ENCODE measurements at regions not wholly inside any gene's neighbourhood (a gene's known extent, or its start where the extent isn't known, plus 50 kb on each side); places are given as distances from the start of the nearest gene placed in this dataset.

DNA sequence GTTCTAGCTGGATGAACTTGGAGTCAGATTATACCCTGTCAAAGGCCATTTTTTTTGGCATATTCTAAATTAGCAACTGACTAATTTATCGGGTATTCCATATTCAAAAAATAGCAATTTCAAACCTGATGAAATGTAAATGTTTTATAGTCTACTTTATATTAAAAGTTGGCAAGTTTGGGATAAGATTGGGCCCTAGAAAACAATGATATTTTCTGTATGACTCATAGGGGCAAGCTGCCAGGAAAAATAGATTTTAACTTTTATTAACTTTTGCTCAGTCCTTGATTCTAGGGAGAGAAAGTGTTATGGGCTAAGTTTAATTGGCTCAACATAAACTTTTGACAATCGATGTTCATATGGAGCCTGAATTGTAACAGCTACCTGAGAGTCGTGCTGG is 576.9 kb upstream of the B3GALT2 start:
- peak; percentile 0 for DNase-seq (ENCODE audit: low read depth)
- no peak overlapping the region for H3K4me3 ChIP-seq (ENCODE audit: control insufficient read depth, low read depth, low read length)
- TF ChIP-seq, protein P1, sequence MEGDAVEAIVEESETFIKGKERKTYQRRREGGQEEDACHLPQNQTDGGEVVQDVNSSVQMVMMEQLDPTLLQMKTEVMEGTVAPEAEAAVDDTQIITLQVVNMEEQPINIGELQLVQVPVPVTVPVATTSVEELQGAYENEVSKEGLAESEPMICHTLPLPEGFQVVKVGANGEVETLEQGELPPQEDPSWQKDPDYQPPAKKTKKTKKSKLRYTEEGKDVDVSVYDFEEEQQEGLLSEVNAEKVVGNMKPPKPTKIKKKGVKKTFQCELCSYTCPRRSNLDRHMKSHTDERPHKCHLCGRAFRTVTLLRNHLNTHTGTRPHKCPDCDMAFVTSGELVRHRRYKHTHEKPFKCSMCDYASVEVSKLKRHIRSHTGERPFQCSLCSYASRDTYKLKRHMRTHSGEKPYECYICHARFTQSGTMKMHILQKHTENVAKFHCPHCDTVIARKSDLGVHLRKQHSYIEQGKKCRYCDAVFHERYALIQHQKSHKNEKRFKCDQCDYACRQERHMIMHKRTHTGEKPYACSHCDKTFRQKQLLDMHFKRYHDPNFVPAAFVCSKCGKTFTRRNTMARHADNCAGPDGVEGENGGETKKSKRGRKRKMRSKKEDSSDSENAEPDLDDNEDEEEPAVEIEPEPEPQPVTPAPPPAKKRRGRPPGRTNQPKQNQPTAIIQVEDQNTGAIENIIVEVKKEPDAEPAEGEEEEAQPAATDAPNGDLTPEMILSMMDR (conservative IDR thresholded peaks at IDR 0.05; ENCODE audit: control insufficient read depth, insufficient read depth, low read depth, low read length), result no peak

DNA sequence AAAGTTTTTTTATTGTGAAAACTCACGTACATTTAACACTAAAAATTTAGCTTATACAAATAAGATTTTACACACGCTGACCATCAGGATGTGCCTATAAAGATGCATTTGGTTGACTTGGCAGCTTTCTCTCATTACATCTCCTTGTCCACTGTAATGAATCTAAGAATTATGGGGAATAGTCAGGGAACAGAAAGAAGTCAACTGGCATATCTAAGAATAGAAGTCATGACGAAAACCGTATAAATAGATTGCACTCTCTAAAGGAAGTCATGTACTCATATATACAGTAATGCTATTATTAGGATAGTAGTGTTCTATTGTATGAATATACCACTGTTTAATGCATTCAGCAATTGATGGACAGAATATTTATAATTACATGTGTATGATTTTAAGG is 575.8 kb upstream of the B3GALT2 start:
- TF ChIP-seq, protein P1 (conservative IDR thresholded peaks at IDR 0.05; ENCODE audit: control insufficient read depth, insufficient read depth, low read depth, low read length), result no peak
- no peak overlapping the region for H3K4me3 ChIP-seq (ENCODE audit: control insufficient read depth, low read depth, low read length)
- DNase-seq (ENCODE audit: low read depth), result no peak

DNA sequence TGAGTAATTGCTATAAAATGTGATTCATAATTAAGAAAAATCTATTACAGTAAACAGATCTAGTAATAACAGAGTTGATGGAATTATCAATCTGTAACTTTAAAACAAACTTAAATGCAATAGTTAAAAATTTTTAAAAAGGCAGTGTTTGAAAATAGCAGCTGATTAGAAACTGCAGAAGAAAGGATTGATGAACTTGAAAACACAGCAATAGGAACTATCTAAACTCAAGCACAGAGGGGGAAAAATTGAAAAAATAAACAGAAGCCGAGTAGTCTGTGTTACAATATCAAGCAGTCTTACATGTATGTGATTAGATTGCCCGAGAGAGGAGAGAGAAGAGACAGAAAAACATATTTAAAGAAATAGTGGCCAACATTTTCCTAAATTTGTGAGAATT is 569.0 kb upstream of the B3GALT2 start:
- TF ChIP-seq, protein P1 (conservative IDR thresholded peaks at IDR 0.05; ENCODE audit: control insufficient read depth, insufficient read depth, low read depth, low read length), result no peak

DNA sequence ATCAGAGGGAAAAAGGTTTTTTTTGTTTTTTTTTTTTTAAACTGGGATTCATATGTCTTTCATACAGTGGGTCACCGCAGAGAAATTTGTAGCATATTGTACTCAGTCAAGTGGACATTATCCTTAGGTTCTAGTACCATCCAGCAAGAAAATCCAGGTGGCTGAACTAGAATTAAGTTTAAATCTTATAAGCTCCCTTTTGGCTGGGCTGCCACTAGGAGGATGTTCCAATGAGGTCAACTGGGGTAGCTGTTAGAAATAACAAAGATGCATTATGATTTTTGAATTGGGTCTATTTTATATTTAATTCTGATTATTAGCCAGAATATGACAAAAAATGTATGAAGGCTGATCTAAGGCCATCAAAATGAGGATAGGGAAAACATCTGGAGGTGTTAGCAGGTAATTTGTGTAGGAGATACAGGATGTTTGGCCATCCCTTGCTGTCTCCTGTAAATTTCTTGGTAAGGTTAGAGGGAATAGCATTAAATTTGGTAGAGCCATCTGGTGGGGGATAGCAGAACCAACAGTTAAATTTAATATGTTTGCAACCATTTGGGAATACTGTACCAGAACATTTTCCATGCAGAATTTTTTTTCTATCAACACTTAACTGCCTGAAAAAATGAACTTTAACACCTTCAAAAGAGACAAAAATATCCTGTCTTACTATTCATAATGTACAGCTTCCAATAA is 568.5 kb upstream of the B3GALT2 start:
- H3K4me3 ChIP-seq (ENCODE audit: control insufficient read depth, low read depth, low read length), result no peak overlapping the region
- TF ChIP-seq, protein P1 (conservative IDR thresholded peaks at IDR 0.05; ENCODE audit: control insufficient read depth, insufficient read depth, low read depth, low read length), result peak; percentile 7
- DNase-seq (ENCODE audit: low read depth), result no peak

More for the DNA sequence above, 569.0 kb upstream of the B3GALT2 start:
- H3K4me3 ChIP-seq (ENCODE audit: control insufficient read depth, low read depth, low read length), result no peak overlapping the region
- no peak for DNase-seq (ENCODE audit: low read depth)

DNA sequence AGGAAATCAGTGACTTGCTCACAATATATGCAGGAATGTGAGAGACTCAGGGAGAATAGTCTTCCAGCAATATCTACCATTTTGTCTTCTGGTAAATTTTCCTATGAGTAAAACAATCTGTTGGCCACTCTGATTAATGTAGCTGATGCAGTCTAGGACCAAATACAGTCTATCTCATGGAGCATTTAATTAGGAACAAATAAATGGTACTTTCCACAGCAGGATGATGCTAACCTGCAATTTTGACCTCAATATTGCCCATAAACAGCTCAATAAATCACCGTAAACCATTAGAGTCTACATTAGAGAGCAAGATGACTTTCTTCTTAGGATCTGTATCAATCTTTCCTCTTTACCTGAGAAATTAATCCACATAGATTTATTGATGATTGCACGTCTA is 567.7 kb upstream of the B3GALT2 start:
- no peak for DNase-seq (ENCODE audit: low read depth)
- TF ChIP-seq, protein P1 (conservative IDR thresholded peaks at IDR 0.05; ENCODE audit: control insufficient read depth, insufficient read depth, low read depth, low read length), result no peak

DNA sequence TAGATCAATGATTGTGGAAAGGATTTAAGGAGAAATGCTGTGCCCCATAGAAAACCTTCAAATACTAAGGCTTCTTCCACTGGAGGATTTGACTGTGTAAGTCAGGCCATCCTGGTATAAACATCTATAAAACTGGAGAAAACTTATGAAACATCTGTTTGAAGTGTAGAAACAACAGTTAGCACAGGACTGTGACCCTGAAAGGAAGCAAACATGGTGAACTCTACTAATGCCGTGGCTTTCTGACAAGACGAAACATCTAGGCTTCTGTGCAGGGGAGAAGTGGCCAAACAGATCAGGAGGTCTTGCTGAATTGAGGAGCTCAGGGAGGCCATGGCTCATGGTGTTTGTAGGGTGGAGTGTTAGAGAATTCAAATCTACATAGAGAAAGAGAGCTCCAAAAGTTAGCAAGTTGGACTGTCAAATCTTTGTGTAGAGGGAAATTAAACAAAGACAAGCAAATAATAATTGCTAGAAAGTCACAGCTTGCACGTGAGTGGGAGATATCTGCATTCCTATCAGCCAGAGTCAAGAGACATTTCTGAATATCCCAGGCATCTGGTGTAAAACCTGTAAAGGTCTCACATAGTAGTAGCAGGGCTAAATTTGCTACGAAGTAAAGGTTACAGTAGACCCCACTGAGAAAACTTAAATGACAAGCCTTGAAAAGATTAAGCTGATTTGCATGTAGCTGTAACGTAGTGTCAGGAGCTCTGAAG is 566.8 kb upstream of the B3GALT2 start:
- TF ChIP-seq, protein P1 (conservative IDR thresholded peaks at IDR 0.05; ENCODE audit: control insufficient read depth, insufficient read depth, low read depth, low read length), result no peak
- no peak overlapping the region for H3K4me3 ChIP-seq (ENCODE audit: control insufficient read depth, low read depth, low read length)
- DNase-seq (ENCODE audit: low read depth), result no peak

More for the DNA sequence above, 567.7 kb upstream of the B3GALT2 start:
- no peak overlapping the region for H3K4me3 ChIP-seq (ENCODE audit: control insufficient read depth, low read depth, low read length)
